22Rv1 (cell line): ENCODE measurements at regions not wholly inside any gene's neighbourhood (a gene's known extent, or its start where the extent isn't known, plus 50 kb on each side); places are given as distances from the start of the nearest gene placed in this dataset.

Source experiments
- H3K27ac ChIP-seq: fragments of 450-650 bp; 2 replicates; pipeline ENCODE4 v1.5.1; 2017
- ZFX ChIP-seq: fragments of 450-650 bp; IDR thresholded peaks from 2 replicates; pipeline ENCODE4 v1.6.1; 2017; ENCODE audit warnings: antibody characterized with exemption, borderline replicate concordance
- TF ChIP-seq, protein P1 (sequence below): fragments of 450-650 bp; IDR thresholded peaks from 2 replicates; pipeline ENCODE4 v1.5.1; 2017; ENCODE audit warnings: mild to moderate bottlenecking

- no peak overlapping the region for H3K27ac ChIP-seq
- TF ChIP-seq, protein P1, sequence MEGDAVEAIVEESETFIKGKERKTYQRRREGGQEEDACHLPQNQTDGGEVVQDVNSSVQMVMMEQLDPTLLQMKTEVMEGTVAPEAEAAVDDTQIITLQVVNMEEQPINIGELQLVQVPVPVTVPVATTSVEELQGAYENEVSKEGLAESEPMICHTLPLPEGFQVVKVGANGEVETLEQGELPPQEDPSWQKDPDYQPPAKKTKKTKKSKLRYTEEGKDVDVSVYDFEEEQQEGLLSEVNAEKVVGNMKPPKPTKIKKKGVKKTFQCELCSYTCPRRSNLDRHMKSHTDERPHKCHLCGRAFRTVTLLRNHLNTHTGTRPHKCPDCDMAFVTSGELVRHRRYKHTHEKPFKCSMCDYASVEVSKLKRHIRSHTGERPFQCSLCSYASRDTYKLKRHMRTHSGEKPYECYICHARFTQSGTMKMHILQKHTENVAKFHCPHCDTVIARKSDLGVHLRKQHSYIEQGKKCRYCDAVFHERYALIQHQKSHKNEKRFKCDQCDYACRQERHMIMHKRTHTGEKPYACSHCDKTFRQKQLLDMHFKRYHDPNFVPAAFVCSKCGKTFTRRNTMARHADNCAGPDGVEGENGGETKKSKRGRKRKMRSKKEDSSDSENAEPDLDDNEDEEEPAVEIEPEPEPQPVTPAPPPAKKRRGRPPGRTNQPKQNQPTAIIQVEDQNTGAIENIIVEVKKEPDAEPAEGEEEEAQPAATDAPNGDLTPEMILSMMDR = no peak
- TF ChIP-seq ZFX = no peak
Measured at GRCh38 chr10:113379091-113379490, 173.8 kb upstream of the HABP2 start.

DNA sequence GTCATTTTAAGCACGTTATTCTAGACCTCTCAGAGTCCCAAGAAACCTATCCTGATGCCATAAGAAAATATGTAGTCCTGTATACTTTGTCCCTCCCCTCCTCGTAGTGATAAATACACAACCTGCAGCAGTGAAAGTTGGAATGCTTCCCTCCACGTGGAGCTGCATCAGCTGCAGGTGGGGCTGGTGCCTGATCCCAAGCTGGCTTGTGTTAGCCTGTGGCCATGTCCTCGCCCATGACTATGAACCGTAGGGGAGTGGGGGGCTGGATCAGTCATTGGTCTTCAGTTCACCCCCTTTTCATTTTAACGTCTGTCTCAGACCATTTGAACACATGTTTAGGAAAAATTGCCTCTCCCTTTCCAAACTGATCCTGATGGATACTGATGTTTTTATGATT lies 171.4 kb upstream of the HABP2 start:
- TF ChIP-seq, protein P1 = no peak
- TF ChIP-seq ZFX = no peak
- no peak overlapping the region for H3K27ac ChIP-seq

DNA sequence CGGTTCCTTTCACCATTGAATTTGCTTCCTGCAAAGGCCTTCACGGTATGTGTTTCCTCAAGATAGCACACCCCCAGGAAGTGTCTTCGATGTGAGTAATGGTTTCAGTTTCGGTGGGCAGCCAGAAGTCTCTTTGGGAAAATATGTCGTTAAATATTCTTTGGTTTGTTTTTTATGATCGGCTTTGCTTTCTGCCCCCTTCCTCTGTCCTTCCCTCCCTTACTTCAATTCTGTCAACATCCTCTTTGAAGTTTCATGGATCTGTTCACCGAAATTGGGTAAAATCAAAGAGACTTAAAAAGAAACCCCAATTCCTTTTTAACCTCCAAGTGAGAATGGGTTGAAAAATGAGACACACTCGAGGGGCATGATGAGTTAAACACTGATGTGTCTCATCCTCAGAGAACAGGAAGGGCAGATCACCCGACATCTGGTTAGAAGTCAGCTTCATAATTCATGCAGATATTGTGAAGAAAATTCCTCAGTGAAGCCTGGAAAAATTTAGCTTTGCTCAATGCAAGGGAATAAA lies 170.8 kb upstream of the HABP2 start:
- TF ChIP-seq, protein P1 = no peak
- no peak for TF ChIP-seq ZFX
- no peak overlapping the region for H3K27ac ChIP-seq

DNA sequence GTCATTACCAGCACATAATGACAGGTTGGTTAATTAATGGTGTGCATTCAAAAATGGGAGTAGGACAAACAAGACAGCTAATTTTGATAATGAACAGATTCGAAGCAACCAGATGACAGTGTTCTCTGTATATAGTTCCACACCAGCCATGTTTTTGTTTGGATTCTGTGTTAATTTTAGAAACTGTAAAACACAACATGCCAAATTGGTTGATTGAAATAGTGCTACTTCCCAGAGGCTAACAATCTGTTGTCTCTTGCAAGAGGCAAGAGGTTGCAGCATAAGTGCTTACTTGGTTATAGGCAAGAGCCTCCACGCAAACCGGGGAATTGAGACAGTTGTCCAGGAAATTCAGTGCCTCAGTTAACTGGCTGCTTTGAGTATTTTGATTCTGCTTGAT lies 170.2 kb upstream of the HABP2 start:
- no peak overlapping the region for H3K27ac ChIP-seq
- TF ChIP-seq ZFX = no peak
- TF ChIP-seq, protein P1 = no peak

DNA sequence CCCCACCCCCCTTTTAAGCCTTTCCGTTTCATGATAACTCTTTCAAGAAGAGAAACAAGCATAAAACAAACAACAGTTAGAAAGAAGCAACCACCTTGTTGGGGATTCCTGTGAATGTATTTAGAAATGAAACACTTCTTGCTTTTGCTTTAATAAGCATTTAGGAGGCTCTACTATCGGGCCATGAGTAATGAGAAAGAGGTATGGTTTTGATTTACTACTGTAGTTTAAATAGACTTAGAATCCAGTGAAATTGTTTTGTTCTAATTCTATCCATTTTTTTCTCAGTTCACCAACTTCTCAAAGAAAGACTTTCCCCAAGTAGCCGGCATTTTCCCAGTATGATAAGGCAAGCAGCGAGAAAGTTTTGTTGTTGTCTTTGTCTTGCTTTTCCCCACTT lies 168.7 kb upstream of the HABP2 start:
- TF ChIP-seq, protein P1 = no peak
- TF ChIP-seq ZFX = no peak

DNA sequence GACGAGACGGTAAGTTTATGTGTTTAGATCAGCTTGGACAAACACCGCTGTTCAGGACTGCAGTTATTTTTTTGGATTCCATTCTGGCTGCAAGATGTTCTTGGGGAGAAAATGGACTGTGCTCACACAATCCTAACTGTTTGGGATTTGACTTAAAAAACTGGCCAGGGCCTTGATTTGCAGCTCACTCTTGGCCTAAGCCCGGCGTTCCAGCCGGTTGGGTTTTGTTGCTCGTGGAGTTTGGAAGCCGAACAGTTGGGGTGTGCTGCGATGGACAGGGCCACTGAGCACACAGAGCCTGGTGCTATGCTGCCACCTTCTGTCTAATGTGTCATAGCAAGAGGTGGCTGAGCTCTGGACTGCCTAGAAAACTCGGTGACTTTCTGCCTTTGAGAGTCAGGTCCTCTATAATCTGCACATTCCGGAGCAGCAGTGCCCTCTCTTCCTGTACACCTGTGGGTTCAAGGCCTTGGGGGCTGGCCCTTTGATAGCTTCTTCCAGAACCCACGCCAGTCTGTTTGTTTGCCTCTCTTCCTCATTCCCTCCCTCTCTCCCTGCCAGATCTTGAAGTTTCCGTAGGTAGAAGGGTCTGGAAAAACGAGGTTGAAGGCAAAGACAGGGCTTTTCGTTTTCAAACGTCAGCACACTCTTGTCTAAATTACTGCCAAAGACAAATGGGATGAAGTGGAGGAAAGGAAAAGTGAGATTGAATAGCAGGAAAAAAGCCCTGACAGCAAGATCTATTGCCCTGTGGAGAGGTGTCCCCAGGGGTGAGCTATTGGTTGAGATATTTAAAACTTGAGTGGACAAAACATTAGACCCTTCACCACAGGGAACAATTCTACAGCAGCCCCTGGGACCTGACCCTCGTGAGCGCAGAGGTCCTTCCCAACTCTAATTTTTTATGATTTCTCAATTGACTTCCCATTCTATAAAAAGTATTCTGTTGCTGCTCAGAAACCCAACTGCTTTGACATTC lies 167.5 kb upstream of the HABP2 start:
- TF ChIP-seq, protein P1 = peak; percentile 80
- no peak for TF ChIP-seq ZFX
- no peak overlapping the region for H3K27ac ChIP-seq

More for the DNA sequence above, 168.7 kb upstream of the HABP2 start:
- H3K27ac ChIP-seq = no peak overlapping the region

DNA sequence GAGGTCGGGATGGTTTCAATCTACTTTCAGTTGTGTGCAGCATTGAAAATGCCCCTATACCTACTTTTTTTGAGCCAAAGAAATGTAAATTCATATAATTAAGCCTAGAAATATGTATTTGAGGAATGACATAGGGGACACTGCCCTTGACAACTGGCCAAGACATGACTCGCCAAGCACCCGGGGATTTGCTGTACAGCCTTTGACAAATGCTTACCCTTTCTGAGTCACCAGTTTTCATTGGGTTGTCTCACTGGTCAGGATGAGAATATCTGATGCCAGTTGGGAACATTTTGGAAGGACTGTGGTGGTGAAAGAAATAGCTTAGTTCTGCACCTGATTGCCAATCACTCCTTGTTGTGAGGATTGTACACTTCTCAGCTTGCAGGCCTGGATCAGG lies 166.8 kb upstream of the HABP2 start:
- H3K27ac ChIP-seq = no peak overlapping the region

More for the DNA sequence above, 166.8 kb upstream of the HABP2 start:
- no peak for TF ChIP-seq ZFX
- TF ChIP-seq, protein P1 = no peak
